ENCODE measurements at regions not wholly inside any gene's neighbourhood (a gene's known extent, or its start where the extent isn't known, plus 50 kb on each side); places are given as distances from the start of the nearest gene placed in this dataset.
"Not testable (repeated sequence)": the region's sequence is repeated elsewhere in the genome, so short reads cannot be mapped to it uniquely, and the experiment has no call there.

DNA sequence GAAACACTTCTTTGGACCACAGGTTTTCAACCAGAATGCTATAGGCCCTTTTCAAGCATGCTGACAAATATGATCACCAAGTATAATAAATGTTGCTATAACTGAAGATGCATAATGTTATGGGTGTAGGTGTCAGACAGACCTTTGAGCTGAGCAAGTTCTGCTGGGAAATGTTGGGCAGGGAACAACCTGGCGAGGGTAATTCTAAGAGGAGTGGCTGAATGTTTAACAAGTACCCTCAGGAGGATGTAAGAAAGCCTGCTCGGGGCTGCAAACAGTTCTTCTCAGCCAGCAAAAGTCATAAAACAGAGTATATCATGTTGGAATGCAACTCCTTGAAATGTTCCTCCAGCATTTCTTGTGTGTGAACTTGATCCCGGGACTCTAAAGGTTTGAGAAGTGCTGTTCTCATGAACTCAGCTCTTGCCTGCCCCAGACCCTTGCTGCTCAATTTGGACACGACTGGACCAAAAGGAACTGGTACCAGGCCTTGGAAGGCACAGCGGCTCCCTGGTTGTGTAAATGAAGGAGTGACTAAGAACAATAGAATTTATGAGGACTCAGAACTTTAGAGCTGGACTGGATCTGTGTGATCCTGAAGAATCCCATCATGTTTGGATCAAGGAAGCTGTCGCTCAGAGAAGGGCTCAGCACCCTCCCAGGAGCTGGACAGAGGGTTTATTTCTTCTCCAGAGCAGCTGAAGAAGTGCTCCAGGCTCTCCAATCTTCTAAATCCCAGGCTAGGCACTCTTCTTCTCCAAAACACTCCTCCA is 143.2 kb upstream of the ANK3 start:
- DNase-seq (ENCODE audit: low read depth) = no peak
- no peak overlapping the region for H3K4me3 ChIP-seq (ENCODE audit: low read depth, low read length)

DNA sequence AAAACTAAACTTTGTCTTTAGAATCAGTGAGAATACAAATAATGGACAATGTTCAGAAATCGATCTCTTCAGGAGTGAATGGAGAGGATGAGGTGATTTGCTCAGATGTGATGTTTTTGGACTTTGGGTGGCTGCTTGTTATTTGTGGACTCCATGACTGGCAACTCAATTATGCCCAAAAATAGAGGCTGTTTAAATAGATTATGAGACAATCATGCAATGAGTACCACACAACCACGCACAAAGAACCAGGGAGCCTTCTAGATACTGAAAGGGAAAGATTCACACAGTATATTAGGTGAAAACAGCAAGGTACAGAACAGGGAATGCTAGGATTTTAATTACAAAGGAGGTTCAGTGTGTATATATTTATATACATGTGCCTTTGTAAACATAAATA is 141.3 kb upstream of the ANK3 start:
- no peak for DNase-seq (ENCODE audit: low read depth)

DNA sequence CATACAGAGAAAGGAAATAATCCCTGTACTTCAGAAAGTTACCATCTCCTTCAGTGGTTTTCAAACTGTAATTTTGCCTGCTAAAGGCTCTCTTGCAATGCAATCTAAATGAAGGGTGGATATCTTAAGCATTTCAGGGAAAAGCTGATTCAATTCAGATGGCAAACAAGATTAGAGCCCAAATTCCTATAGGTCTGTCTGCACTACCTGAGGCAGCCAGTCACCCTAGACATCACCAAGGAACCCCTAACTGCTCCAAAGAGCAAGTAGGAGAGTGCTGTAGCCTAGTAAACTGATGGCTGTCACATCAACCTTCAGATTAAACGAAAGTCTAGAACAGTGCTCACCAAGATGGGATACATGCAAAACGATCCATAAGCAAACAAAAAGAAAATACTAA is 138.0 kb upstream of the ANK3 start:
- no peak overlapping the region for H3K4me3 ChIP-seq (ENCODE audit: low read depth, low read length)
- no peak for DNase-seq (ENCODE audit: low read depth)

More for the DNA sequence above, 141.3 kb upstream of the ANK3 start:
- no peak overlapping the region for H3K4me3 ChIP-seq (ENCODE audit: low read depth, low read length)

DNA sequence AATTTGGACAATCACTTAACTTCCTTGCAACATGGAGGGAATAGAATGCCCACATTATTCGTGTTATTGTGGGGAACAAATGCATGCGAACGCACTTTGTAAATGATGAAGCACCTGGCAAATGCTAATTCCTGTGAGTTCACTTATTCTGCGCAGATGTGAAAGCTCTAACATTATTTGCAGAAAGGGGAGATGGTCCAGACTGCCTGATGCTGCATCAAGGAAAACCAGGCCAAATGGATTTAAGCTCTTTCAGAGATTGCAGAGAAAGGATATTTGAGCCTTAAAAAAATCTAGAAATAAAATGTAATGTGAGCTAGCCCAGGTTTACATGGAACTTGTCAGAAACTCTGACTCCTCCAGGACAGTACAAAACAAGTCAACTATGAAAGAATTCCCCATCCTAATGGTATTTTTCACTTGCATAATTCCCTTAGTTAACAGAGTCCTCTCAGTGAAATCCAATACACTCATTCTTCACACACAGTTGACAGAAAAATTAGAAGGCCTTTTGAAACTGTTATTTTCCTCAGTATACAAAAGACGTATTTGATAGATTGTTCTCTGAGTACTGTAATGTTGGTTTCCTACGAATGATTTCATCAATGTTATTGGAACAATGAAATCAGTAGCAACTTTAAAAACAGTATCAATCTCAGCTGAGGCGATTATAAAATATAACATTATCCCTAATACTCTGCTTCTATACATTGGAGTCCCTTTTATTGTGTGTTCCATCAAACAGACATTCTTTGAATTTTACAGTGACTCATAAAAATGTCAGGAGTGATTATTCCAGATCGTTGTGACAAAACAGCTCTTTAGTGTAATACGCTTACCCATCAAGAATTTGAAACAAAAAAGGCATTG is 136.3 kb upstream of the ANK3 start:
- no peak for DNase-seq (ENCODE audit: low read depth)
- H3K4me3 ChIP-seq (ENCODE audit: low read depth, low read length) = no peak overlapping the region

DNA sequence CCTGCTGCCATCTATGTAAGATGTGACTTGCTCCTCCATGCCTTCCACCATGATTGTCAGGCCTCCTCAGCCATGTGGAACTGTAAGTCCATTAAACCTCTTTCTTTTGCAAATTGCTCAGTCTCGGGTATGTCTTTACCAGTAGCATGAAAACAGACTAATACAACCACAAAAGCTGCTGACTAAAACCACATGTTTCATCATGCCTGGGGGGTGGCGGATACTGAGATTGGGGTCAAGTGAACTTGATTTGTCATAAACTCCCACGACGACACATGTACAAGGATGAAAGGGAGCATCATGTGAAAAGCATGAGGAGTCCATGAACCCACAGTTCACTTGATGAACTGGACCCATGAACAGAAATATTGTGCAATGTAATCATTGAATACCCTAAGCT is 134.9 kb upstream of the ANK3 start:
- H3K4me3 ChIP-seq (ENCODE audit: low read depth, low read length) = no peak overlapping the region
- peak; percentile 93 for DNase-seq (ENCODE audit: low read depth)

DNA sequence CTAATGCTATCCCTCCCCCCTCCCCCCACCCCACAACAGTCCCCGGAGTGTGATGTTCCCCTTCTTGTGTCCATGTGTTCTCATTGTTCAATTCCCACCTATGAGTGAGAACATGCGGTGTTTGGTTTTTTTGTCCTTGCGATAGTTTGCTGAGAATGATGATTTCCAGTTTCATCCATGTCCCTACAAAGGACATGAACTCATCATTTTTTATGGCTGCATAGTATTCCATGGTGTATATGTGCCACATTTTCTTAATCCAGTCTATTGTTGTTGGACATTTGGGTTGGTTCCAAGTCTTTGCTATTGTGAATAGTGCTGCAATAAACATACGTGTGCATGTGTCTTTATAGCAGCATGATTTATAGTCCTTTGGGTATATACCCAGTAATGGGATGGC is 133.7 kb upstream of the ANK3 start:
- not testable (repeated sequence) for DNase-seq (ENCODE audit: low read depth); H3K4me3 ChIP-seq (ENCODE audit: low read depth, low read length)

DNA sequence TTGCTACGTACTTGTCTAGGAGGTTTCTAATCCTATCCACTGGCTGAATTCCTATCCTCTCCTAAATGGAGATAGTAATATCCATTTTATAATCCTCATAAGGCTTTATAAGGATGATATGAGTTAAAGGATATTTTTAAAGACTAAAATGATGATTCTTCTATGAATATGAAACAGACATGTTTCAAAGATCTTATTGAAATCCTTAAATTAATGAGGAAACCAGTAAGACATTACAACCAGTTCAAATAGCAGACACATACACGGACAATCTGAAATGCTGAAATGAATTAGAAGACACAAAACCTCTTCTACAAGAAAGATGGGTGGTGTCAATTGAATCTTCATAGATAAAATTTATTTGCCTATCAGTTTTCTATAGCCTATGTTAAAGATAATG is 132.9 kb upstream of the ANK3 start:
- DNase-seq (ENCODE audit: low read depth) = no peak

DNA sequence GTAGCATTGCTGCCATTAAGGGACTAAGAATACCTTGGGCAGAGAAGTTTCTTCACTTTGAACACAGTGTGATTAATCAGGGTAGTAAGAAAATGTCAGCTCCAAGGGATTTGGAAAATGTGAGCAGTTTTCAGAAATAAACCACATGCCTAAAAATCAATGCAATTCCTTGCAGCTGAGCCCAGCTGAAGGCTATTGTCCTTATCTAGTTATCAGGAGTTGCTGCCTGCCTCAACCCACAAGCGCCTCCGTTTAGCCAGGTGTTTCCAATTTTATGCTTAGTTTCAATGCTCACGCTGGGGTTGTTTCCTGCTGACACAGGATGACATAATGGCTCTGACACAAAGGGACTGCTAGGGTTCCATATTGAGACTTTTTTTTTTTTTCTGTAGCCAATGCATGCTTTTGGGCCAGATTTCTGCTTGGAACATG is 132.3 kb upstream of the ANK3 start:
- DNase-seq (ENCODE audit: low read depth) = no peak
- H3K4me3 ChIP-seq (ENCODE audit: low read depth, low read length) = no peak overlapping the region

More for the DNA sequence above, 132.9 kb upstream of the ANK3 start:
- no peak overlapping the region for H3K4me3 ChIP-seq (ENCODE audit: low read depth, low read length)

DNA sequence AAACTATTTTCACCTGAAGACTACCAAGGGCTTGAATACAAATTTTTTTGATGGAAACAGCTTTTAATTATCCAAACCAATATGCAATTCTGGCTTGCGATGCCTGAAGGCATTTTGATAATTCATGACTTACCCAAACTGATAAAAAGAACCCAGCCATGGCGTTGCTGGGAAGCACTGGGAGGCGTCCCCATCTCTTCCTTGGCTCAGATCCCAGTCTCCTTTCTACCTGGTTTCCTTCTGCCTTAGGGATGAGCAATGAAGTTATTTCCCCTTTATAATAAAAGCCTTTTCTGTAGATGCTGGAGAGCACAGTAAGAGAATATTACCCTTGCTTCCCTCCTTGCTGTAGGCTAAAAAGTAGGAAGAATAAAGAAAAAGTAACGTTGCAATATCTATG is 129.1 kb upstream of the ANK3 start:
- DNase-seq (ENCODE audit: low read depth) = no peak
- H3K4me3 ChIP-seq (ENCODE audit: low read depth, low read length) = no peak overlapping the region

DNA sequence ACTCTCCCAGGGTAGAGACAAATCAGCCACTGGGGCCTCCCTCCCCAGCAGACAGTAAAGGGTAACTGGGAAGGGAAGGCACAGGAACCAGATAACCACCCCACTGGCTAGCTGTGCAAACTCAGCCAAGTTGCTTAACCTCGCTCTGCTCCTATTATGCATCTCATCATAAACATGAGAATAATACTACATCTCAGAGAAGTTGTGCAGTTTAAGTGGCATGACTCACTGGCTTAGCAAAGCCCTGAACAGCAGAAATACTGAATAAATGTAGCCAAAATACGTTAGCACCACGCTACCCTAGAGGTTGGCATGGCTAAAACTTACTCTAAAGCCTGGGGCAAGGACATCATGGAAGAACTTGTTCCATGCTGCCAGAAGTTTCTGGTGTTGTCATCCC is 128.1 kb upstream of the ANK3 start:
- DNase-seq (ENCODE audit: low read depth) = no peak
- H3K4me3 ChIP-seq (ENCODE audit: low read depth, low read length) = no peak overlapping the region

DNA sequence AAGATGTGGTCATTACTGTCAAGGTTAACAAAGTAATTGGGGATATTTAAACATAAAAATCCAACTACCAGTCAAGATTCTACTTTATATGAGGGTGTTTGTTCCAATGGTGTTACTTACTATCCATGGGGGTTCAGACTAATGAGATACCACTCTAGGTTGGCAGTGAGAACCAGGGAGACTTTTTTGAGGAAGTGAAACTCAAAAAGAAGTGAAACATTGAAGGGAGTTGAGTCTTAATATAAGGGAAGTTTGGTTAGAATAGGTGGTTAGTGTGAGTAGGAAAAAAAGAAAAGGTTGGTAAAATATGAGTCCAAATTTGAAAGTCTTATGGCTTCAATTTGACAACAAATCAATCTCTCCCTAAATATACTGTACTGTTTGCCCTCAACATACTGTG is 123.6 kb upstream of the ANK3 start:
- no peak overlapping the region for H3K4me3 ChIP-seq (ENCODE audit: low read depth, low read length)

DNA sequence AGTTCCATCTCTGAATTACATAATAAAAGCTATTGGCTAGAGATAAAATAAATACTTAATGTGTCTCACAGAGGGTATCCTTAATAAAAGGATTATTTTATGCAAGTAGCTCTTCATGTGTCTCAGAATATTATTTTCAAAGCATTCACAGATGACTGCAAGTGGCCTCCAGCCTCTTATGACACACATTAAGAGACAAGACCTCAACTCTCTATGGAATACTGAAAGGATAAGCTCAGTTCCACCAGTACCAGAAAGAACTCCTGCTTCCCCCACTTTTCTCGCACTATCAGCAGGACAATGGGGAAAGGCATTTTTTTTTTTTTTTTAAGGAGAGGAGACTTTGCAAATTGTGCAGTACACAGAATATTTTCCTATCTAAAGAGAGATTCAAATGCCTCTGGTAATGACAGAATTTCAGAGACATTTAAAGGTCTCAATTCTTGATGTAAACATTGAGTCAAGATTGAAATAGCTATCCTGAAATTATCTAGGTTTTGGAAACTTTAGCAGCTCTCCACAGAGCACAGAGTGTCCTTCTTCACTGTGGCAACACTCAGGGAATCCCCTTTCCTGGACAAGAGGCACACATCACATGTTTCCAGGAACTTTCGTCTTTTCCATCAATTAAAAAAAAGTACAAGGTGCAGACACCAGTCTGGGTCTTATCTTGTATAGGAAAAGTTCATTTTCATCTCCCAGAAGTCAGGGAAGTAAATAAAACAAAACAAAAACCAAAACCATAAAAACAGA is 122.0 kb upstream of the ANK3 start:
- no peak for DNase-seq (ENCODE audit: low read depth)
- no peak overlapping the region for H3K4me3 ChIP-seq (ENCODE audit: low read depth, low read length)

More for the DNA sequence above, 123.6 kb upstream of the ANK3 start:
- no peak for DNase-seq (ENCODE audit: low read depth)

DNA sequence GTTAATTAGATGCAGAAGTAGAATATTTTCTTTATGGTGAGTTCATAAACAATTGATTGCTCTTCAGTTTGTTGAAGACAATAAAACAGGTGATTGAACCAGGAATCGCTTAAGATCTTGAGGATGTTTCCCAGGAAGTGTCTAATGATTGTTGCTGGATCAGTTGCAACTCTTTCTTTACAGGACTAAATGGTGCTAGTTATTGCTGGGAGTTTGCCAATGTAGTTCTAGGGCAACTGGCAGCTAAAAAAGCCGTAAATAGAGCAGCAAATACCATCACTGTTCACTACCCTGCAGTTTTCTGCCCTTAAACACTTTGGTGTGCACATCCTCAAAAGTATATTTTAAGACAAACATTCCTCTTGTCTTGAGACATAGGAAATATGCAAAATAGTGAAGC is 119.2 kb upstream of the ANK3 start:
- no peak overlapping the region for H3K4me3 ChIP-seq (ENCODE audit: low read depth, low read length)
- DNase-seq (ENCODE audit: low read depth) = no peak

DNA sequence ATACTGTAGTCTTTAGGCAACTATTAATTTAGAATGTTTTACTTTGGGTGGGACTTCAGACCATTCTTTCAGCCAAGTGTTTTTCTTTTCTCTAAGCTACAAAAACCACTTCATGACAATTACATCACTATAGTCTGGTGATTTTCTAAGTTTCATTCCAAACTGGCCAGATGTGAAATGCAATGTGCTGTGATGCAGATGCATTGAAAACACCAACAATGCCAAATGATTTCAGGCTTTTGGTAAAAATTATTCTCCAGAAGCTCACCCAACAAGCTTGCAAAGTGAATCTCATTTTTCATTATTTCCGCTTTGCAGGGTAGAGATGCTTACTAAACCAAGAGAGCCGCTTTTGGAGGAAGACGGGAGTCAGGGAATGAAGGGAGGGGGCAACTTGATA is 118.4 kb upstream of the ANK3 start:
- no peak overlapping the region for H3K4me3 ChIP-seq (ENCODE audit: low read depth, low read length)
- no peak for DNase-seq (ENCODE audit: low read depth)

DNA sequence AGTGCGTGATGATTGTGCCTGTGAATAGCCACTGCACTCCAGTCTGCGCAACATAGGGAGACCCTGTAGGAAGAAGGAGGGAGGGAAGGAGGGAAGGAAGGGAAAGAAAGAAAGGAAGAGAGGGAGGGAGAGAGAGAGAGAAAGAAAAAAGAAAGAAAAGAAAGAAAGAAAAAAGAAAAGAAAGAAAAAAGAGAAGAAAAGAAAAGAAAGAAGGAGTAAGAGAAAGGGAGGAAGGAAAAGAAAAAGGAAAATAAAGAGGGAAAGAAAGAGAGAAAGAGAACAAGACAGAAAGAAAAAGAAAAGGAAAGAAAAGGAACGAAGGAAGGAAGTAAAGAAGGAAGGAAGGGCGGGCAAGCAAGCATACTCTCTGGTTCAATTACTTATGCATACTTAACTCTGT is 112.9 kb upstream of the ANK3 start:
- no peak for DNase-seq (ENCODE audit: low read depth)
- H3K4me3 ChIP-seq (ENCODE audit: low read depth, low read length) = no peak overlapping the region

DNA sequence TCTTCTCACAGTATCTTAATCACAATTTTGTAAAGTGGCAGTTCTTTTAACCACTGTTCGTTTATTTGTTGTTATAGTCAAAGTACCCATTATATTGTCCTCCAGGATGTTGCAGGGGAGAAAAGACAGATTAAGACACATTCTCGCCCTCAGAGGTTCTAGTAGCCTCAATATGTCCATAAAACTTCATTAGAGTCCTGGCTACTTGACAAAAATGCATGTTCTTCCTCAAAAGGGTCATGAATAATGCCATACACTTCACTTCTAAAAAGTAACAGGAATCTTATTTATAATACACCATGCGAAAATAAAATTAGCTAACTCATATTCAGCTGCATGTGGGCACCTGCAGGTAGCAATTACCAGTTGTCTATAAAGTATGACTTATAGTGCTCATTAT is 109.3 kb upstream of the ANK3 start:
- DNase-seq (ENCODE audit: low read depth) = no peak
- no peak overlapping the region for H3K4me3 ChIP-seq (ENCODE audit: low read depth, low read length)

DNA sequence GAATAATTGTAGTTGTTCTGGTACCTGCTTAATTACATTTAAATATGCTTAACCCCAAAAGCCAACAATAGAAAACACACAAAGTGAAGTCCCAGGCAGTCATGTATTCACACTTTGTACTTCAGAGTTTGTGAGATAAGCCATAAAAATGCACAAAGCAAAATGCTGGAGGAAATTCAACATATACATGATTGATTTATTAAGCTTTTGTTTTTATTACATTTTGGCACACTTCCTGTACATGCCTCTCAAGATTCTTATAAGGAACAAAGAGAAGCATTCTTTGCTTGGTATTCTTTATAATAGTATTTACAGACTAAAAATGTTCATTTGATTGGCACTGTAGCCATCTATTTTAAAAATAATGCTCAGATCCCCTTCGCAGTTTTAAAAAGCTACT is 107.7 kb upstream of the ANK3 start:
- no peak overlapping the region for H3K4me3 ChIP-seq (ENCODE audit: low read depth, low read length)
- no peak for DNase-seq (ENCODE audit: low read depth)

DNA sequence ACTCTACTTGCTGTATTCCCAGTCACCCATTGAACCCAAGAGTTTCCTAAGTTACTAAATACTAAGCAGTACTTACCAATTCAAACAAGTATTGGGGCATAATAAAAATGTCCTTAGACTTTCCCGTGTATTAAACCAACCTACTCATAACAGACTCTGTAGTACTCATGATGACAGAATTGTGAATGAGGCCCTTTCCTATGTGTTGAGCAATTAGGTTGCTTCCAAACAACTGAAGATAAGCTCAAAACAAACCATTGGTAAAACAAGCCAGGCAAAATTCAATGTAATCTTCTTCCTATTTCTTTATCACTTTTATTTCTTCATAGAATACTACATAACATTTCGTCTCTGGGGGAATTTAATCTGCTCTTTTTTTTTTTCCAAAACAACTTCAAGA is 106.5 kb upstream of the ANK3 start:
- H3K4me3 ChIP-seq (ENCODE audit: low read depth, low read length) = no peak overlapping the region
- DNase-seq (ENCODE audit: low read depth) = no peak

DNA sequence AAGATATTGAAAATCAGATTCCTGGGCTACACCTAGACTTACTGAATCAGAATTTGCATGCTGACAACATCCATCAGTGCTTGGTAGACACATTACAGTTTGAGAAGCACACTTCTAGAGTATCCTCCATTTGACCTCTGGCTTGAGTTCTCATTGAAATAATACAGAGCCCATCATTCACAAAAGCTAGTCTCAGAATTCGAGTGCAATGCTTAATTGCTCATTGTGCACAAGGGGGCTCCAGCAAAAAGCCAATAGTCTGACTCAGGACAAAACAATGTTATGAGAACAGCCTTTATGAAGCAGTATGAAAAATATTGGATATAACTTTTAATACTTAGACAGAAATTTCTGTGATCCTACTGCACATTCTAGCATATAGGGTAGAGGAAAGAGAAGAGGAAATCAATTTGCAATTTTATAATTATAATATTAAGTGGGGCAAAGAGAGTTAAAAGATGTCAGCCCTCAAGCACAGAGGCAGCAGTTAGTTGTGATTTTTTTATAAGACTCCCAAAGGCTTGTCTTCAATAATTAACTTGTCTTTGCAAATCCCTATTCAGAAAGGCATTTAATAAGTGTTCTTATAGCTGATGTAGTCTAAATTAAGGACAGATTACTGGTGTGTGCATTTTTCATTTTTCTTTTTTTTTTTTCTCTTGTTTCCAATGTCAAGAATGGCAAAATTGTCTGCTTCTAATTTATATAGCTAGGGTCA is 105.8 kb upstream of the ANK3 start:
- DNase-seq (ENCODE audit: low read depth) = no peak
- H3K4me3 ChIP-seq (ENCODE audit: low read depth, low read length) = no peak overlapping the region

DNA sequence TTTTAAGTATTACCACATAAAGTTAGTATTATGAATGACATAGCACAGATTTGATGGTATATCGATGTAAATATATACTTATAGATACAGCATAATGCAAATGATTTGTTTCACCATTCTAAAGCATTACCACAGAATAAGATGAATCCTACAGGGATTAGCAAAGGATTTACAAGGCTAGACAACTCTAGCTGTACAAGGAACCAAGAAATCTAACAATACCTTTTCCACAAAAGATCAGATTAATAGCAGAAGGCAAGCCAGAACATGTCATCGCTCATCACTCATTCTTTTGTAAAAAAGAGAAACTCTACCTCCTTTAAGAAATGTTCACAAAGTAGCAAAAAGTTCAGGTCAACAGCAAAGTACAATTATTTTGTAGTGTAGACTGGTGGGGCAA is 105.1 kb upstream of the ANK3 start:
- H3K4me3 ChIP-seq (ENCODE audit: low read depth, low read length) = no peak overlapping the region
- no peak for DNase-seq (ENCODE audit: low read depth)

Data from skeletal muscle cell (primary cell).